ENCODE measurements at regions not wholly inside any gene's neighbourhood (a gene's known extent, or its start where the extent isn't known, plus 50 kb on each side); places are given as distances from the start of the nearest gene placed in this dataset.

GRCh38 chr5:166331521-166331920, 1959.9 kb upstream of the WWC1 start:
- TF ChIP-seq, protein P1, sequence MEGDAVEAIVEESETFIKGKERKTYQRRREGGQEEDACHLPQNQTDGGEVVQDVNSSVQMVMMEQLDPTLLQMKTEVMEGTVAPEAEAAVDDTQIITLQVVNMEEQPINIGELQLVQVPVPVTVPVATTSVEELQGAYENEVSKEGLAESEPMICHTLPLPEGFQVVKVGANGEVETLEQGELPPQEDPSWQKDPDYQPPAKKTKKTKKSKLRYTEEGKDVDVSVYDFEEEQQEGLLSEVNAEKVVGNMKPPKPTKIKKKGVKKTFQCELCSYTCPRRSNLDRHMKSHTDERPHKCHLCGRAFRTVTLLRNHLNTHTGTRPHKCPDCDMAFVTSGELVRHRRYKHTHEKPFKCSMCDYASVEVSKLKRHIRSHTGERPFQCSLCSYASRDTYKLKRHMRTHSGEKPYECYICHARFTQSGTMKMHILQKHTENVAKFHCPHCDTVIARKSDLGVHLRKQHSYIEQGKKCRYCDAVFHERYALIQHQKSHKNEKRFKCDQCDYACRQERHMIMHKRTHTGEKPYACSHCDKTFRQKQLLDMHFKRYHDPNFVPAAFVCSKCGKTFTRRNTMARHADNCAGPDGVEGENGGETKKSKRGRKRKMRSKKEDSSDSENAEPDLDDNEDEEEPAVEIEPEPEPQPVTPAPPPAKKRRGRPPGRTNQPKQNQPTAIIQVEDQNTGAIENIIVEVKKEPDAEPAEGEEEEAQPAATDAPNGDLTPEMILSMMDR (IDR thresholded peaks at IDR 0.05; ENCODE audit: low read depth, low read length) = no peak
- no peak for TF ChIP-seq MAX (IDR thresholded peaks at IDR 0.05; ENCODE audit: low read depth, low read length)
- no peak for TF ChIP-seq MYC (IDR thresholded peaks at IDR 0.05; ENCODE audit: low read depth, low read length)
- TF ChIP-seq POLR2A (IDR thresholded peaks at IDR 0.05; ENCODE audit: extremely low read depth, insufficient read length) = no peak

Measured in NB4 (cell line).